Endodermal cell (in vitro differentiated cells): ENCODE measurements at regions not wholly inside any gene's neighbourhood (a gene's known extent, or its start where the extent isn't known, plus 50 kb on each side); places are given as distances from the start of the nearest gene placed in this dataset.
"Not testable (repeated sequence)": the region's sequence is repeated elsewhere in the genome, so short reads cannot be mapped to it uniquely, and the experiment has no call there.

Source experiments
- DNase-seq: peaks from one replicate; pipeline ENCODE4 v3.0.0-alpha.2; 2017
- H3K27ac ChIP-seq: 2 replicates; pipeline ENCODE4 v1.5.1; 2013; ENCODE audit warnings: mild to moderate bottlenecking, low read depth, low read length, moderate library complexity
- H3K27me3 ChIP-seq: 2 replicates; pipeline ENCODE4 v1.6.1; 2013; ENCODE audit warnings: mild to moderate bottlenecking, low read length, moderate library complexity; ENCODE audit not compliant: insufficient read depth, control insufficient read depth, poor library complexity, severe bottlenecking
- H3K36me3 ChIP-seq: 2 replicates; pipeline ENCODE4 v1.7.0; 2013; ENCODE audit warnings: mild to moderate bottlenecking, low read length, moderate library complexity; ENCODE audit not compliant: control insufficient read depth, insufficient read depth
- H3K4me1 ChIP-seq: one replicate; pipeline ENCODE4 v1.7.0; 2013; ENCODE audit warnings: low read length; ENCODE audit not compliant: control insufficient read depth, insufficient read depth
- H3K4me3 ChIP-seq: 2 replicates; pipeline ENCODE4 v1.5.1; 2013; ENCODE audit warnings: mild to moderate bottlenecking, low read length, moderate library complexity
- H3K9ac ChIP-seq: 2 replicates; pipeline ENCODE4 v1.6.1; 2013; ENCODE audit warnings: mild to moderate bottlenecking, low read length, moderate library complexity; ENCODE audit not compliant: poor library complexity, severe bottlenecking; ENCODE audit errors: extremely low read depth
- H3K9me3 ChIP-seq: 2 replicates; pipeline ENCODE4 v1.6.1; 2013; ENCODE audit warnings: mild to moderate bottlenecking, low read length, moderate library complexity; ENCODE audit not compliant: control insufficient read depth
- H3K27ac Mint-ChIP-seq: 2 replicates; pipeline ENCODE4 v1.8.0; 2020; ENCODE audit warnings: mixed read lengths
- H3K27me3 Mint-ChIP-seq: 2 replicates; pipeline ENCODE4 v1.8.0; 2021; ENCODE audit warnings: mild to moderate bottlenecking, mixed read lengths; ENCODE audit not compliant: insufficient read depth
- H3K36me3 Mint-ChIP-seq: 2 replicates; pipeline ENCODE4 v1.8.0; 2020; ENCODE audit warnings: low read depth, mixed read lengths
- H3K4me1 Mint-ChIP-seq: 2 replicates; pipeline ENCODE4 v1.8.0; 2020; ENCODE audit warnings: mixed read lengths
- H3K4me3 Mint-ChIP-seq: 2 replicates; pipeline ENCODE4 v1.8.0; 2020; ENCODE audit warnings: mild to moderate bottlenecking, moderate library complexity, mixed read lengths
- H3K9me3 Mint-ChIP-seq: 2 replicates; pipeline ENCODE4 v1.8.0; 2020; ENCODE audit warnings: mild to moderate bottlenecking, mixed read lengths
- WGBS, 2 experiments: methylation state at CpG; one replicate each; pipeline versions ENCODE4 v1.1.5 to v1.1.7; 2013; ENCODE audit warnings: missing lambda C conversion rate in 2 of 2, mixed read lengths in 1 of 2; ENCODE audit not compliant: insufficient coverage in 1 of 2, insufficient read length in 1 of 2; 5-methylcytosine and 5-hydroxymethylcytosine counted together
- TF ChIP-seq, protein P1 (sequence below): fragments of 200-600 bp; sonication (generic); conservative IDR thresholded peaks from 2 replicates; pipeline ENCODE4 v1.5.0; 2021; ENCODE audit warnings: antibody characterized with exemption, mild to moderate bottlenecking

DNA sequence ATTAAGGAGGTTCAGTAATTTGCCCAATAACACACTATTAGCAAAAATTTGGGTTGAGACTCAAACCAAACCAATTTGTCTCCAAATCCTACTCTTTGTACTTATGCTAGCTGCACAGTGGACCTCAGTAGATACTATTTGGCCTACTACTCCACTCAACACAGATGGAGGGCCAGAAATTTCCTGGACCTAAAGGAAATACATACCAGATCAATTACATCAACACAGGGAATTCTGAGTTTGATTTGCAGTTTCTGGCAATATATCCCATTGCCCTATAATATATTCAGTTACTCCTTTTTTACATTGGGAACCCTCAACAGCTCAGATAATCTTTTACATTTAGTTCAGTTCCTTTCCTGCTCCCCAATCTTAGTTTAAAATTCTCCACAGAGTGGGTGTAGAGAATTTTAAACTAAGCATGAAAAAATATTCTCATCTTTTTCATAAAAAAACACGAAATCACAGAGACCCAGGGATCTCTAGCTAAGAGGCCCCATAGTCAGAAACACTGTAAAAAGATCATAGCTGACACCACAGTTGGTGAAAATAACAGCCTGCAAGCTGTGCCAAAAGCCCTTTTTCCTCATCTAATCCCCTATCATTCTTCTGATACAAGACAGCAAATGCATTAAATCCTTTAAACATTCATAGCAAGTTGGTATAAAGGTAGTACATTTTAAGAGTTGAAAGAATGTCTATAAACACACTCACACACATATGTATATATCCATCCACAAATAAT, 317.7 kb upstream of the ESRRG start:
- TF ChIP-seq, protein P1, sequence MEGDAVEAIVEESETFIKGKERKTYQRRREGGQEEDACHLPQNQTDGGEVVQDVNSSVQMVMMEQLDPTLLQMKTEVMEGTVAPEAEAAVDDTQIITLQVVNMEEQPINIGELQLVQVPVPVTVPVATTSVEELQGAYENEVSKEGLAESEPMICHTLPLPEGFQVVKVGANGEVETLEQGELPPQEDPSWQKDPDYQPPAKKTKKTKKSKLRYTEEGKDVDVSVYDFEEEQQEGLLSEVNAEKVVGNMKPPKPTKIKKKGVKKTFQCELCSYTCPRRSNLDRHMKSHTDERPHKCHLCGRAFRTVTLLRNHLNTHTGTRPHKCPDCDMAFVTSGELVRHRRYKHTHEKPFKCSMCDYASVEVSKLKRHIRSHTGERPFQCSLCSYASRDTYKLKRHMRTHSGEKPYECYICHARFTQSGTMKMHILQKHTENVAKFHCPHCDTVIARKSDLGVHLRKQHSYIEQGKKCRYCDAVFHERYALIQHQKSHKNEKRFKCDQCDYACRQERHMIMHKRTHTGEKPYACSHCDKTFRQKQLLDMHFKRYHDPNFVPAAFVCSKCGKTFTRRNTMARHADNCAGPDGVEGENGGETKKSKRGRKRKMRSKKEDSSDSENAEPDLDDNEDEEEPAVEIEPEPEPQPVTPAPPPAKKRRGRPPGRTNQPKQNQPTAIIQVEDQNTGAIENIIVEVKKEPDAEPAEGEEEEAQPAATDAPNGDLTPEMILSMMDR, result no peak
- no peaks in the 10 kb centered on the region for H3K4me1 Mint-ChIP-seq
- Histone ChIP-seq H3K4me1 (no peaks in the 10 kb centered on the region), H3K4me3 (no peak overlapping the region), H3K9ac (no peak overlapping the region), H3K27ac (no peak overlapping the region), H3K9me3 (peaks cover 43% of the 10 kb centered on the region), H3K27me3 (no peaks in the 10 kb centered on the region), H3K36me3 (no peaks in the 10 kb centered on the region)
- H3K4me3 Mint-ChIP-seq, result no peak overlapping the region
- no peaks in the 10 kb centered on the region for H3K27me3 Mint-ChIP-seq
- H3K36me3 Mint-ChIP-seq, result peaks cover 14% of the 10 kb centered on the region
- DNase-seq, result no peak
- 75% methylated on average over 1 of the region's 1 CpG; no CpG with 5 or more reads in 1 of the 2 experiments for WGBS, 2 experiments
- no peak overlapping the region for H3K27ac Mint-ChIP-seq
- H3K9me3 Mint-ChIP-seq, result peaks cover 41% of the 10 kb centered on the region

- TF ChIP-seq, protein P1, result no peak
- Mint-ChIP-seq H3K4me1 (no peaks in the 10 kb centered on the region), H3K9me3 (peaks cover 41% of the 10 kb centered on the region), H3K27me3 (no peaks in the 10 kb centered on the region), H3K27ac (no peak overlapping the region), H3K36me3 (peaks cover 14% of the 10 kb centered on the region), H3K4me3 (no peak overlapping the region)
- no peaks in the 10 kb centered on the region for H3K4me1 ChIP-seq
- H3K27me3 ChIP-seq, result no peaks in the 10 kb centered on the region
- peaks cover 43% of the 10 kb centered on the region for H3K9me3 ChIP-seq
- H3K9ac ChIP-seq, result no peak overlapping the region
- no peaks in the 10 kb centered on the region for H3K36me3 ChIP-seq
- WGBS, 2 experiments, result 86% methylated on average over 2 of the region's 2 CpGs; no CpG with 5 or more reads in 1 of the 2 experiments
- DNase-seq, result no peak
- H3K27ac ChIP-seq, result no peak overlapping the region
- H3K4me3 ChIP-seq, result no peak overlapping the region
These were observed 316.7 kb upstream of the ESRRG start for GRCh38 chr1:217039926-217040325.

- DNase-seq, H3K4me3 Mint-ChIP-seq, H3K4me1 ChIP-seq, H3K27ac Mint-ChIP-seq, H3K27me3 ChIP-seq, H3K27ac ChIP-seq, H3K9ac ChIP-seq, H3K27me3 Mint-ChIP-seq, H3K4me1 Mint-ChIP-seq, H3K36me3 ChIP-seq, H3K4me3 ChIP-seq: not testable (repeated sequence)
- 87 to 89% methylated on average over 3 of the region's 3 CpGs for WGBS, 2 experiments
- H3K36me3 Mint-ChIP-seq, result peaks cover 14% of the 10 kb centered on the region
- peaks cover 41% of the 10 kb centered on the region for H3K9me3 Mint-ChIP-seq
- H3K9me3 ChIP-seq, result peaks cover 43% of the 10 kb centered on the region
These were observed 315.9 kb upstream of the ESRRG start for GRCh38 chr1:217039139-217039538.
